SK-N-SH (cell line): ENCODE measurements at regions not wholly inside any gene's neighbourhood (a gene's known extent, or its start where the extent isn't known, plus 50 kb on each side); places are given as distances from the start of the nearest gene placed in this dataset.

ENCODE experiments used
- CTCF ChIA-PET: fragments of 300-600, 350-600 bp; formaldehyde crosslinking; extraction: SDS; loops from one replicate; lab custom pipeline; 2021; lab: Yijun Ruan, JAX
- POLR2A ChIA-PET: fragments of 350-600 bp; sonication (Branson Sonifier 250); formaldehyde crosslinking; extraction: SDS; loops from one replicate; lab custom pipeline; 2020; ENCODE audit warnings: antibody characterized with exemption, inconsistent platforms; lab: Yijun Ruan, JAX
- DNase-seq: peaks from one replicate; pipeline ENCODE4 v3.0.0; 2012
- H2AFZ ChIP-seq: fragments of 200-600 bp; sonication (generic); 2 replicates; pipeline ENCODE4 v1.8.1; 2016; ENCODE audit warnings: antibody characterized with exemption, mild to moderate bottlenecking, low read depth
- H3F3A ChIP-seq: fragments of 200-600 bp; sonication (generic); replicated peaks from 2 replicates; pipeline ENCODE3; 2016; ENCODE audit warnings: antibody characterized with exemption, mild to moderate bottlenecking; ENCODE audit not compliant: insufficient read depth
- H3K27ac ChIP-seq, 2 experiments: fragments of 200-500 bp in 1 of 2; fragments of 200-600 bp in 1 of 2; sonication (Bioruptor generic) in 1 of 2; sonication (generic), shearing (Covaris generic) in 1 of 2; 2 replicates each; pipeline versions ENCODE4 v1.5.1 to v1.6.1; 2014 to 2016; ENCODE audit warnings: low read depth in 2 of 2, inconsistent platforms in 1 of 2, low read length in 1 of 2, mild to moderate bottlenecking in 1 of 2, mixed read lengths in 1 of 2
- H3K27me3 ChIP-seq: fragments of 200-600 bp; sonication (generic), shearing (Covaris generic); 2 replicates; pipeline ENCODE4 v1.6.1; 2016; ENCODE audit warnings: mixed run types; ENCODE audit not compliant: insufficient read depth
- H3K36me3 ChIP-seq, 2 experiments: fragments of 200-500 bp in 1 of 2; fragments of 200-600 bp in 1 of 2; sonication (Bioruptor generic) in 1 of 2; sonication (generic) in 1 of 2; replicated peaks in 1 of 2; 2 replicates each; pipeline versions ENCODE3 to v1.5.1; 2014 to 2016; ENCODE audit warnings: low read length in 1 of 2, mild to moderate bottlenecking in 1 of 2; ENCODE audit not compliant: insufficient read depth in 2 of 2, control insufficient read depth in 1 of 2
- H3K4me1 ChIP-seq, 2 experiments: fragments of 200-500 bp in 1 of 2; fragments of 200-600 bp in 1 of 2; sonication (Bioruptor generic) in 1 of 2; sonication (generic), shearing (Covaris generic) in 1 of 2; 2 replicates each; pipeline versions ENCODE4 v1.5.1 to v1.6.1; 2014 to 2016; ENCODE audit warnings: low read depth in 1 of 2, low read length in 1 of 2, mixed run types in 1 of 2; ENCODE audit not compliant: insufficient read depth in 2 of 2, control insufficient read depth in 1 of 2
- H3K4me2 ChIP-seq: fragments of 200-600 bp; sonication (generic), shearing (Covaris generic); 2 replicates; pipeline ENCODE4 v1.6.1; 2017; ENCODE audit warnings: mixed run types
- H3K4me3 ChIP-seq, 2 experiments: fragments of 200-500 bp in 1 of 2; fragments of 200-600 bp in 1 of 2; sonication (Bioruptor generic) in 1 of 2; sonication (generic), shearing (Covaris generic) in 1 of 2; 2 replicates each; pipeline versions ENCODE4 v1.5.1 to v1.8.1; 2014 to 2016; ENCODE audit warnings: low read depth in 2 of 2, inconsistent platforms in 1 of 2, low read length in 1 of 2, mild to moderate bottlenecking in 1 of 2, mixed read lengths in 1 of 2, moderate library complexity in 1 of 2
- H3K79me2 ChIP-seq: fragments of 200-600 bp; sonication (generic); 2 replicates; pipeline ENCODE4 v1.8.1; 2017; ENCODE audit warnings: mild to moderate bottlenecking; ENCODE audit not compliant: insufficient read depth
- H3K9ac ChIP-seq: fragments of 200-600 bp; sonication (generic); 2 replicates; pipeline ENCODE4 v1.6.1; 2017; ENCODE audit warnings: mixed run types
- H3K9me2 ChIP-seq: fragments of 200-600 bp; sonication (generic); 2 replicates; pipeline ENCODE4 v1.6.1; 2017; ENCODE audit warnings: mixed run types
- H3K9me3 ChIP-seq: fragments of 200-600 bp; sonication (generic); 2 replicates; pipeline ENCODE4 v1.6.1; 2017; ENCODE audit warnings: mixed run types, mild to moderate bottlenecking, moderate library complexity
- H4K20me1 ChIP-seq: fragments of 200-600 bp; sonication (generic); 2 replicates; pipeline ENCODE4 v1.6.1; 2017; ENCODE audit warnings: mild to moderate bottlenecking, mixed run types; ENCODE audit not compliant: insufficient read depth
- CTCF ChIP-seq: fragments of 200-600 bp; sonication (generic); IDR thresholded peaks from 2 replicates; pipeline ENCODE4 v1.6.1; 2017; ENCODE audit warnings: antibody characterized with exemption, mild to moderate bottlenecking, moderate library complexity
- FOSL2 ChIP-seq: IDR thresholded peaks from 2 replicates; pipeline ENCODE4 v1.4.0; 2012; ENCODE audit warnings: low read depth, mild to moderate bottlenecking, moderate library complexity, borderline replicate concordance
- JUND ChIP-seq: IDR thresholded peaks from 2 replicates; pipeline ENCODE4 v1.4.0; 2012
- MXI1 ChIP-seq: IDR thresholded peaks from 2 replicates; pipeline ENCODE4 v1.6.1; 2012; ENCODE audit warnings: mild to moderate bottlenecking, low read depth, low read length, improper control_type of control experiment
- TCF12 ChIP-seq: IDR thresholded peaks from 2 replicates; pipeline ENCODE4 v1.4.0; 2012
- WGBS: methylation state at CpG from one replicate; pipeline ENCODE4 v1.1.6; 2017; ENCODE audit warnings: low lambda C conversion rate; 5-methylcytosine and 5-hydroxymethylcytosine counted together

DNA sequence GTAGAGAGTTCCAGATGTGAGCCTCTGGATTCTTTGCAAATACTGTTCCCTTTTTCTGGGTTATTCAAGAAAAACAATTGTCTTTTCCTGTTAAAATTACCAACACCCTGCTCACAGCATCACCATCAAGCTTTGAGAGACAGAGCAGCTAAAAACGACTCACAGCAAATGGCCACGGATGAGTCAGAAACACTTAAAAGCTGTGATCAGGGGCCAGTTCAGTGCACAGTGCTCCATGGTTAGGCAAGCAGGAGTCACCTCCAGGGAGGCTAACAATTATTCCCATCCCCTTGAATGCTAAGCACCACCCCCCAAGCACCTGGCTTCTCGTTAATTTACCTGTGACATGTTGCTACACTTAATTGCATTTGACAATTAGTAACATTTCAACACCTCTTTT, 128.4 kb upstream of the CAMK1G start:
- DNase-seq: no peak
- H3K4me3 ChIP-seq: no peak overlapping the region

GRCh38 chr1:209455661-209456358, 127.7 kb upstream of the CAMK1G start:
- no peaks in the 10 kb centered on the region for H3F3A ChIP-seq
- H3K79me2 ChIP-seq: no peaks in the 10 kb centered on the region
- H3K36me3 ChIP-seq: no peaks in the 10 kb centered on the region
- no peak for DNase-seq
- no peak overlapping the region for H3K4me3 ChIP-seq
- H3K27ac ChIP-seq: peak overlapping the region in 1 of 2 experiments; percentile 16; a peak in 1 of 4 replicates
- H4K20me1 ChIP-seq: no peaks in the 10 kb centered on the region
- no peak overlapping the region for H2AFZ ChIP-seq
- no peak overlapping the region for H3K4me2 ChIP-seq
- H3K4me1 ChIP-seq: peaks cover 0 to 17% of the 10 kb centered on the region in 2 experiments; a peak in 2 of 4 replicates
- ChIA-PET POLR2A (no interaction called here), CTCF (interaction anchor here (1.0 to 1.4 kb wide), 4 partner anchors 20 to 207 kb away, joined by 3 to 4 read pairs (median 3); no protein-coding TSS in a partner anchor)
- H3K9me3 ChIP-seq: no peaks in the 10 kb centered on the region; the same call in 1 of the 2 replicates
- H3K9ac ChIP-seq: no peak overlapping the region
- no peaks in the 10 kb centered on the region for H3K9me2 ChIP-seq
- WGBS: 56% methylated on average over 6 of the region's 6 CpGs
- no peaks in the 10 kb centered on the region for H3K27me3 ChIP-seq
- TF ChIP-seq CTCF: no peak
- peak; percentile 19; the same call in 1 of the 2 replicates for TF ChIP-seq MXI1

More for the DNA sequence above, 128.4 kb upstream of the CAMK1G start:
- H3K4me2 ChIP-seq: no peak overlapping the region
- ChIA-PET POLR2A (interaction anchor here (0.6 kb wide), 1 partner anchor 329 kb away, joined by 3 read pairs; the partner anchor contains the start of gene C1orf74), CTCF (interaction anchor here (0.7 to 1.4 kb wide), 5 partner anchors 18 to 206 kb away, joined by 3 to 4 read pairs (median 3); no protein-coding TSS in a partner anchor)
- no peaks in the 10 kb centered on the region for H3K9me3 ChIP-seq
- H3F3A ChIP-seq: no peaks in the 10 kb centered on the region
- no peaks in the 10 kb centered on the region for H3K9me2 ChIP-seq
- WGBS: 53% methylated on average over 3 of the region's 3 CpGs
- no peaks in the 10 kb centered on the region for H3K36me3 ChIP-seq
- TF ChIP-seq FOSL2 (peak; percentile 15; the same call in 1 of the 2 replicates), MXI1 (no peak)
- no peaks in the 10 kb centered on the region for H4K20me1 ChIP-seq
- peaks cover 0 to 17% of the 10 kb centered on the region in 2 experiments; a peak in 2 of 4 replicates for H3K4me1 ChIP-seq
- no peaks in the 10 kb centered on the region for H3K27me3 ChIP-seq
- H3K27ac ChIP-seq: no peak overlapping the region
- 0 out of 2 replicates have a peak overlapping the region, but pooled peaks have one; percentile 32 for H2AFZ ChIP-seq
- no peak overlapping the region for H3K9ac ChIP-seq
- no peaks in the 10 kb centered on the region for H3K79me2 ChIP-seq

GRCh38 chr1:209456878-209457277, 126.6 kb upstream of the CAMK1G start:
- Histone ChIP-seq H3K9me3 (peaks cover 10% of the 10 kb centered on the region; the same call in 1 of the 2 replicates), H3F3A (no peaks in the 10 kb centered on the region), H3K27me3 (no peaks in the 10 kb centered on the region), H4K20me1 (no peaks in the 10 kb centered on the region), H3K4me3 (no peak overlapping the region), H3K79me2 (no peaks in the 10 kb centered on the region), H3K9me2 (no peaks in the 10 kb centered on the region), H3K9ac (no peak overlapping the region), H2AFZ (no peak overlapping the region), H3K4me2 (no peak overlapping the region), H3K36me3 (no peaks in the 10 kb centered on the region), H3K27ac (no peak overlapping the region), H3K4me1 (peaks cover 0 to 17% of the 10 kb centered on the region in 2 experiments; a peak in 2 of 4 replicates)
- ChIA-PET POLR2A (no interaction called here), CTCF (interaction anchor here (0.6 to 1.1 kb wide), 2 partner anchors 8 to 653 kb away, joined by 3 read pairs; no protein-coding TSS in a partner anchor)
- 5% methylated on average over 1 of the region's 1 CpG for WGBS
- DNase-seq: no peak
- TF ChIP-seq MXI1 (no peak), FOSL2 (0 out of 2 replicates have a peak, but pooled peaks have one; percentile 27), TCF12 (peak; percentile 29; the same call in 1 of the 2 replicates), JUND (peak; percentile 38)
